GM12878 (cell line): ENCODE measurements at regions not wholly inside any gene's neighbourhood (a gene's known extent, or its start where the extent isn't known, plus 50 kb on each side); places are given as distances from the start of the nearest gene placed in this dataset.

Experiments
- ATAC-seq: fragments of 200-7000 bp; cut with Tn5 transposase; 3 replicates; pipeline ENCODE4 v1.9.1; 2020; ENCODE audit warnings: mild to moderate bottlenecking, moderate library complexity
- BruUV-seq: library from RNA; stranded (reverse); fragments of 400-500 nt; replicated peaks from 2 replicates; lab custom pipeline; 2021; lab: Mats Ljungman, UMichigan
- CTCF ChIA-PET: fragments of 300-600 bp; sonication (Branson Sonifier 250); formaldehyde crosslinking; extraction: SDS; loops from one replicate; lab custom pipeline; 2021; ENCODE audit warnings: inconsistent platforms; lab: Yijun Ruan, JAX
- POLR2A ChIA-PET: fragments of 350-600 bp; formaldehyde crosslinking; extraction: SDS; loops from one replicate; lab custom pipeline; 2021; ENCODE audit warnings: inconsistent platforms; lab: Charles Lee
- RAD21 ChIA-PET: fragments of 300-600 bp; sonication (Branson Sonifier 250); formaldehyde crosslinking; loops from one replicate; lab custom pipeline; 2023; ENCODE audit warnings: antibody characterized with exemption; ENCODE audit not compliant: unreplicated experiment; lab: Charles Lee
- SMC1A ChIA-PET: fragments of 300-600 bp; sonication (Branson Sonifier 250); formaldehyde crosslinking; loops from one replicate; lab custom pipeline; 2023; ENCODE audit not compliant: unreplicated experiment, uncharacterized antibody; lab: Charles Lee
- DNase-seq: peaks from one replicate; pipeline ENCODE4 v3.0.0-alpha.2; 2011; ENCODE audit warnings: low read depth, low spot score
- FAIRE-seq: peaks from 3 replicates; lab custom pipeline; 2011; peaks lifted over from hg19 to GRCh38; lab: Jason Lieb, UNC
- H2AFZ ChIP-seq: 2 replicates; pipeline ENCODE4 v1.6.0; 2011; ENCODE audit warnings: low read depth, low read length, control low read depth; ENCODE audit not compliant: control insufficient read depth
- H3K27ac ChIP-seq: 2 replicates; pipeline ENCODE4 v1.5.1; 2011; ENCODE audit warnings: control low read depth; ENCODE audit not compliant: control insufficient read depth, insufficient read depth
- H3K27me3 ChIP-seq, 2 experiments: replicated peaks in 1 of 2; 2 replicates each; pipeline versions ENCODE4 v1.6.0 to v1.6.1; 2011; ENCODE audit warnings: low read length in 1 of 2; ENCODE audit not compliant: control insufficient read depth in 2 of 2, insufficient read depth in 2 of 2
- H3K36me3 ChIP-seq, 2 experiments: 2 replicates each; pipeline ENCODE4 v1.5.1; 2011; ENCODE audit warnings: low read length in 1 of 2; ENCODE audit not compliant: control insufficient read depth in 2 of 2, insufficient read depth in 2 of 2
- H3K4me1 ChIP-seq: 2 replicates; pipeline ENCODE4 v1.6.1; 2011; ENCODE audit warnings: mild to moderate bottlenecking, low read length, moderate library complexity, mixed read lengths; ENCODE audit not compliant: control insufficient read depth, insufficient read depth
- H3K4me2 ChIP-seq: 2 replicates; pipeline ENCODE4 v1.6.0; 2011; ENCODE audit warnings: control low read depth; ENCODE audit not compliant: control insufficient read depth, insufficient read depth
- H3K4me3 ChIP-seq: fragments of 200-600 bp; sonication (generic); 2 replicates; pipeline ENCODE4 v1.5.1; 2016
- H3K79me2 ChIP-seq: 2 replicates; pipeline ENCODE4 v1.6.0; 2011; ENCODE audit warnings: low read length; ENCODE audit not compliant: control insufficient read depth, insufficient read depth
- H3K9ac ChIP-seq: 2 replicates; pipeline ENCODE4 v1.8.0; 2011; ENCODE audit warnings: low read length, control low read depth, mixed read lengths; ENCODE audit not compliant: control insufficient read depth, insufficient read depth
- H3K9me3 ChIP-seq: replicated peaks from 3 replicates; pipeline ENCODE4 v1.5.1; 2011; ENCODE audit warnings: mild to moderate bottlenecking, low read length; ENCODE audit not compliant: control insufficient read depth, insufficient read depth
- H4K20me1 ChIP-seq: 2 replicates; pipeline ENCODE4 v1.6.0; 2011; ENCODE audit not compliant: control insufficient read depth, insufficient read depth
- ATF2 ChIP-seq: IDR thresholded peaks from 2 replicates; pipeline ENCODE4 v1.6.1; 2012; ENCODE audit warnings: low read length, inconsistent platforms
- BCL11A ChIP-seq: IDR thresholded peaks from 2 replicates; pipeline ENCODE4 v1.6.1; 2011; ENCODE audit warnings: low read depth, low read length
- BMI1 ChIP-seq: fragments of 450-650 bp; IDR thresholded peaks from 2 replicates; pipeline ENCODE4 v1.6.1; 2016; ENCODE audit warnings: mild to moderate bottlenecking, moderate library complexity, borderline replicate concordance
- CBX3 ChIP-seq: fragments of 200-600 bp; sonication (generic); IDR thresholded peaks from 2 replicates; pipeline ENCODE4 v1.6.1; 2016; ENCODE audit warnings: low read depth, borderline replicate concordance
- HDAC2 ChIP-seq: fragments of 200-600 bp; sonication (generic); IDR thresholded peaks from 2 replicates; pipeline ENCODE4 v1.6.1; 2017
- HSF1 ChIP-seq: fragments of 150-350 bp; IDR thresholded peaks from 2 replicates; pipeline ENCODE4 v1.6.1; 2014; ENCODE audit warnings: mild to moderate bottlenecking, low read depth, low read length
- LARP7 ChIP-seq: fragments of 450-650 bp; IDR thresholded peaks from 2 replicates; pipeline ENCODE4 v1.6.1; 2017; ENCODE audit warnings: mild to moderate bottlenecking
- MYB ChIP-seq: fragments of 150-350 bp; IDR thresholded peaks from 2 replicates; pipeline ENCODE4 v1.6.1; 2014; ENCODE audit warnings: mild to moderate bottlenecking, low read depth, low read length, borderline replicate concordance
- MYC ChIP-seq: IDR thresholded peaks from 2 replicates; pipeline ENCODE4 v1.6.1; 2011; ENCODE audit warnings: mild to moderate bottlenecking, low read length, moderate library complexity, inconsistent platforms; ENCODE audit not compliant: insufficient read depth, insufficient replicate concordance, insufficient read length, severe bottlenecking
- NR2C1 ChIP-seq: fragments of 450-650 bp; IDR thresholded peaks from 2 replicates; pipeline ENCODE4 v1.6.1; 2017; ENCODE audit warnings: antibody characterized with exemption, mild to moderate bottlenecking, moderate library complexity
- NR2C2 ChIP-seq: IDR thresholded peaks from 2 replicates; pipeline ENCODE4 v1.6.1; 2011; ENCODE audit warnings: borderline replicate concordance, low read depth; ENCODE audit not compliant: control insufficient read depth, insufficient read length
- NRF1 ChIP-seq: conservative IDR thresholded peaks from 2 replicates; pipeline ENCODE4 v1.6.1; 2011; ENCODE audit warnings: mild to moderate bottlenecking, low read depth, low read length, improper control_type of control experiment
- PML ChIP-seq: IDR thresholded peaks from 2 replicates; pipeline ENCODE4 v1.6.1; 2012; ENCODE audit warnings: low read length, inconsistent platforms
- POLR2AphosphoS2 ChIP-seq: IDR thresholded peaks from 2 replicates; pipeline ENCODE4 v1.6.1; 2011; ENCODE audit warnings: low read depth, mild to moderate bottlenecking, low read length, improper control_type of control experiment, moderate library complexity
- RAD21 ChIP-seq: IDR thresholded peaks from 2 replicates; pipeline ENCODE4 v1.6.1; 2011; ENCODE audit warnings: mild to moderate bottlenecking, low read depth, low read length, moderate library complexity; ENCODE audit not compliant: insufficient read depth
- RB1 ChIP-seq: fragments of 450-650 bp; formaldehyde crosslinking; IDR thresholded peaks from 2 replicates; pipeline ENCODE4 v1.6.1; 2017; ENCODE audit warnings: mild to moderate bottlenecking, borderline replicate concordance
- ZNF622 ChIP-seq: fragments of 450-650 bp; IDR thresholded peaks from 2 replicates; pipeline ENCODE4 v1.6.1; 2017; ENCODE audit warnings: mild to moderate bottlenecking, inconsistent platforms
- ZZZ3 ChIP-seq: IDR thresholded peaks from 2 replicates; pipeline ENCODE4 v1.6.1; 2011; ENCODE audit warnings: low read depth; ENCODE audit not compliant: control insufficient read depth, insufficient read length
- WGBS: methylation state at CpG from one replicate; pipeline ENCODE4 v1.1.6; 2016; ENCODE audit warnings: low lambda C conversion rate; ENCODE audit not compliant: insufficient replicate concordance, insufficient coverage; ENCODE audit errors: missing lambda C conversion rate; 5-methylcytosine and 5-hydroxymethylcytosine counted together
- in situ Hi-C: fragments of 300-500 bp; cut with MboI; formaldehyde crosslinking; loops from 9 replicates; pipeline ENCODE4 v1.14.3; 2018; ENCODE audit warnings: mixed read lengths
- intact Hi-C: fragments of 100-400 bp; cut with micrococcal nuclease; formaldehyde crosslinking; loops from one replicate; pipeline ENCODE4 v1.14.2; 2022; ENCODE audit not compliant: unreplicated experiment
- TF ChIP-seq, protein P1 (sequence below): fragments of 450-650 bp; IDR thresholded peaks from 2 replicates; pipeline ENCODE4 v1.6.1; 2017; ENCODE audit warnings: antibody characterized with exemption, mild to moderate bottlenecking, moderate library complexity

DNA sequence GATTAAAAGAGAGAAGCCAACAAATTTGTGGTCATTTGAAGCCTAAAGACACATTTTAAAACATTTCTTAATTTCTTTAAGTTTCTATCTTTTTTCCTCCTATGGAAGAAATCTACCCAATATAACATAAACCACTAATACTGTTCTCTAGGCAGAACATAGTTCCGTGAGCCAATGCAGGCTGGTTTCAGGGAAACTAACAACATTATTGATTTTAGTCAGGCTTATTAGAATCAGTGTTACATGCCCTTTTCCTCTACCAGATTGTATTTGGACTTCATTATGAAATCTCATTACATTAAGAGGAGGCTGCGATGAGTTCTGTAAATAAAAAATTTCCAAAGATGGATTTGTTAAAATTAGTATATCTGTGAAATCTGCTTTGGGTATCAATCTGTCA, 249.9 kb downstream of the PTBP2 start:
- no peak for DNase-seq
- Histone ChIP-seq H3K4me3 (no peak overlapping the region), H2AFZ (no peak overlapping the region), H4K20me1 (no peaks in the 10 kb centered on the region), H3K27me3 (no peaks in the 10 kb centered on the region)
- POLR2A ChIA-PET, result no interaction called here
- 41% methylated on average over 2 of the region's 2 CpGs for WGBS
- in situ Hi-C loops, result loop anchor here (5.0 to 25.0 kb wide), 2 partner anchors 841 to 1086 kb away; no protein-coding TSS in a partner anchor
- TF ChIP-seq CBX3 (no peak), BMI1 (no peak), RB1 (no peak), NR2C1 (no peak), PML (no peak), HDAC2 (no peak), LARP7 (no peak), BCL11A (no peak), MYB (no peak), POLR2AphosphoS2 (no peak), NRF1 (no peak), ZZZ3 (no peak), RAD21 (no peak), MYC (no peak), HSF1 (no peak), ATF2 (no peak), ZNF622 (no peak), NR2C2 (no peak)
- TF ChIP-seq, protein P1, sequence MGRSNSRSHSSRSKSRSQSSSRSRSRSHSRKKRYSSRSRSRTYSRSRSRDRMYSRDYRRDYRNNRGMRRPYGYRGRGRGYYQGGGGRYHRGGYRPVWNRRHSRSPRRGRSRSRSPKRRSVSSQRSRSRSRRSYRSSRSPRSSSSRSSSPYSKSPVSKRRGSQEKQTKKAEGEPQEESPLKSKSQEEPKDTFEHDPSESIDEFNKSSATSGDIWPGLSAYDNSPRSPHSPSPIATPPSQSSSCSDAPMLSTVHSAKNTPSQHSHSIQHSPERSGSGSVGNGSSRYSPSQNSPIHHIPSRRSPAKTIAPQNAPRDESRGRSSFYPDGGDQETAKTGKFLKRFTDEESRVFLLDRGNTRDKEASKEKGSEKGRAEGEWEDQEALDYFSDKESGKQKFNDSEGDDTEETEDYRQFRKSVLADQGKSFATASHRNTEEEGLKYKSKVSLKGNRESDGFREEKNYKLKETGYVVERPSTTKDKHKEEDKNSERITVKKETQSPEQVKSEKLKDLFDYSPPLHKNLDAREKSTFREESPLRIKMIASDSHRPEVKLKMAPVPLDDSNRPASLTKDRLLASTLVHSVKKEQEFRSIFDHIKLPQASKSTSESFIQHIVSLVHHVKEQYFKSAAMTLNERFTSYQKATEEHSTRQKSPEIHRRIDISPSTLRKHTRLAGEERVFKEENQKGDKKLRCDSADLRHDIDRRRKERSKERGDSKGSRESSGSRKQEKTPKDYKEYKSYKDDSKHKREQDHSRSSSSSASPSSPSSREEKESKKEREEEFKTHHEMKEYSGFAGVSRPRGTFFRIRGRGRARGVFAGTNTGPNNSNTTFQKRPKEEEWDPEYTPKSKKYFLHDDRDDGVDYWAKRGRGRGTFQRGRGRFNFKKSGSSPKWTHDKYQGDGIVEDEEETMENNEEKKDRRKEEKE, result no peak
- TF ChIP-seq, all 136 proteins: peak for 0
- H3K4me2 ChIP-seq, result no peak overlapping the region
- no TSS peak for BruUV-seq
- intact Hi-C loops, result no loop called here
- RAD21 ChIA-PET, result no interaction called here
- ATAC-seq (no peak), FAIRE-seq (no peak)
- no peaks in the 10 kb centered on the region for H3K79me2 ChIP-seq
- no peaks in the 10 kb centered on the region for H3K4me1 ChIP-seq
- H3K36me3 ChIP-seq, result no peaks in the 10 kb centered on the region
- no peaks in the 10 kb centered on the region for H3K9me3 ChIP-seq
- SMC1A ChIA-PET, result interaction anchor here (0.9 kb wide), 1 partner anchor 9 kb away, joined by 3 read pairs; no protein-coding TSS in a partner anchor
- H3K9ac ChIP-seq, result no peak overlapping the region
- no peak overlapping the region for H3K27ac ChIP-seq
- CTCF ChIA-PET, result no interaction called here
